GM18858 (cell line): ENCODE measurements at regions not wholly inside any gene's neighbourhood (a gene's known extent, or its start where the extent isn't known, plus 50 kb on each side); places are given as distances from the start of the nearest gene placed in this dataset.

ENCODE experiments used
- ATAC-seq: cut with Tn5 transposase; IDR thresholded peaks from one replicate; pipeline ENCODE4 v1.9.1; 2021; ENCODE audit not compliant: unreplicated experiment

- no peak for ATAC-seq
Measured at GRCh38 chr5:111914966-111915636, 158.1 kb upstream of the NREP start.

- no peak for ATAC-seq
Measured at GRCh38 chr5:111902436-111902835, 145.4 kb upstream of the NREP start.

GRCh38 chr5:111901296-111901695 is 144.3 kb upstream of the NREP start:
- no peak for ATAC-seq

GRCh38 chr5:111892949-111893348 is 136.0 kb upstream of the NREP start:
- ATAC-seq = no peak

GRCh38 chr5:111887706-111888105 is 130.7 kb upstream of the NREP start:
- ATAC-seq = no peak

- no peak for ATAC-seq
Measured at GRCh38 chr5:111869681-111870080, 112.7 kb upstream of the NREP start.

- ATAC-seq = no peak
Measured at GRCh38 chr5:111865356-111865755, 108.4 kb upstream of the NREP start.

- ATAC-seq = no peak
Measured at GRCh38 chr5:111863801-111864200, 106.8 kb upstream of the NREP start.

GRCh38 chr5:111859533-111860270 is 102.7 kb upstream of the NREP start:
- ATAC-seq = no peak

- no peak for ATAC-seq
Measured at GRCh38 chr5:111859031-111859430, 102.0 kb upstream of the NREP start.

- no peak for ATAC-seq
Measured at GRCh38 chr5:111857623-111858022, 100.6 kb upstream of the NREP start.

GRCh38 chr5:111856876-111857466 is 100.0 kb upstream of the NREP start:
- ATAC-seq = no peak

- ATAC-seq = no peak
Measured at GRCh38 chr5:111855356-111855755, 98.4 kb upstream of the NREP start.

GRCh38 chr5:111854186-111854585 is 97.2 kb upstream of the NREP start:
- peak; percentile 16 for ATAC-seq

GRCh38 chr5:111853748-111854147 is 96.8 kb upstream of the NREP start:
- peak; percentile 75 for ATAC-seq

GRCh38 chr5:111851631-111852548 is 94.9 kb upstream of the NREP start:
- no peak for ATAC-seq

GRCh38 chr5:111848476-111848875 is 91.5 kb upstream of the NREP start:
- no peak for ATAC-seq

GRCh38 chr5:111847052-111847925 is 90.3 kb upstream of the NREP start:
- no peak for ATAC-seq

GRCh38 chr5:111840036-111840674 is 83.2 kb upstream of the NREP start:
- no peak for ATAC-seq

GRCh38 chr5:111839438-111839837 is 82.4 kb upstream of the NREP start:
- no peak for ATAC-seq
